ENCODE measurements at regions not wholly inside any gene's neighbourhood (a gene's known extent, or its start where the extent isn't known, plus 50 kb on each side); places are given as distances from the start of the nearest gene placed in this dataset.

- DNase-seq, result no peak
These were observed 134.5 kb downstream of the PALM2AKAP2 start for GRCh38 chr9:109914280-109915027.

DNA sequence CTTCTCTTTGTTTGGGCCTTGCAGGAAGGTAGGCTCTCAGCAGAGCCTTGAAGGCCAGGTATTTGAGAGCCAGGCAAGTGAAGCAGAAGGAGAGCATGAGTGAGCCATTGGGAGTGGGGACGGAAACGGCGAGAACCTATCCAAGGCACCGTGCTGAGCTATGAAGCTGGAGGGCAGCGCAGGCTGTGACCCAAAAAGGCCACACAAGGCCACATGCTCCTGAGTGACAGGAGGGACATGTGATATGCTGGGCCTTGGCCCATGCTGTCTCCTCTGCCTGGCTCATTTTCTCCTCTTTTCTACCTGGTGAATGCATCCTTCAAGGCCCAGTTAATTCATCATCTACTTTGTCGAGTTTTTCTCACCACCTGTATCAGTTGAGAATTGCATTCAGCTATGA, 136.3 kb downstream of the PALM2AKAP2 start:
- no peak for DNase-seq

- no peak for DNase-seq
These were observed 138.6 kb downstream of the PALM2AKAP2 start for GRCh38 chr9:109918339-109919163.

DNA sequence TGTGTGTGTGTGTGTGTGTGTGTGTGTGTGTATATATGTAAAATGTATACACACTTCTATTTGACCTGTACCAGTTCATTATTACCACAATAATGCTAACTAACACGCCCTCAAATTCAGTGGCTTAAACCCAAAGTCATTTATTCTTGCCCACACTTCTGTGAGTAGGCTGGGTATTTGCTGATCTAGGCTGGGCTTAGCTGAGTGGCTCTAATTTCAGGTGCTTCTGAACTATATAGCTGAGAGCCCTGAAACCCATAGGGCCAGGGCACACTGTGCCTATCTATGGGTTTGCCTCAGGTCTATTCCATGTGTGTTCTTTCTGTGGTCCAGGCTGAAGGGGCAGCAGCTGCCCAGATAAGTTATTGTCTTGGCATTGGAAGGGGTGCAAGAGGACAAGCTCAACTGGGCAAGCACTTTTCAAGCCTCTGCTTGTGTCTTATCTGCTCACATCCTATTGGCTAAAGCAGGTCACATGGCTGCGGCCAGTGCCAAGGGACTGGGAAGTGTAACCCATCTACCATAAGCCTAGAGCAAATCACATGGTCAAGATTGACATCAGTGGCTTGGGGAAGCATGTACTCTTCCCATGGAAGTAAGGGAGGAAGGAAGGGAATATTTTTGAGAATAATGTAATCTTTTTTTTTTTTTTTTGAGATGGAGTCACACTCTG, 139.9 kb downstream of the PALM2AKAP2 start:
- no peak for DNase-seq

DNA sequence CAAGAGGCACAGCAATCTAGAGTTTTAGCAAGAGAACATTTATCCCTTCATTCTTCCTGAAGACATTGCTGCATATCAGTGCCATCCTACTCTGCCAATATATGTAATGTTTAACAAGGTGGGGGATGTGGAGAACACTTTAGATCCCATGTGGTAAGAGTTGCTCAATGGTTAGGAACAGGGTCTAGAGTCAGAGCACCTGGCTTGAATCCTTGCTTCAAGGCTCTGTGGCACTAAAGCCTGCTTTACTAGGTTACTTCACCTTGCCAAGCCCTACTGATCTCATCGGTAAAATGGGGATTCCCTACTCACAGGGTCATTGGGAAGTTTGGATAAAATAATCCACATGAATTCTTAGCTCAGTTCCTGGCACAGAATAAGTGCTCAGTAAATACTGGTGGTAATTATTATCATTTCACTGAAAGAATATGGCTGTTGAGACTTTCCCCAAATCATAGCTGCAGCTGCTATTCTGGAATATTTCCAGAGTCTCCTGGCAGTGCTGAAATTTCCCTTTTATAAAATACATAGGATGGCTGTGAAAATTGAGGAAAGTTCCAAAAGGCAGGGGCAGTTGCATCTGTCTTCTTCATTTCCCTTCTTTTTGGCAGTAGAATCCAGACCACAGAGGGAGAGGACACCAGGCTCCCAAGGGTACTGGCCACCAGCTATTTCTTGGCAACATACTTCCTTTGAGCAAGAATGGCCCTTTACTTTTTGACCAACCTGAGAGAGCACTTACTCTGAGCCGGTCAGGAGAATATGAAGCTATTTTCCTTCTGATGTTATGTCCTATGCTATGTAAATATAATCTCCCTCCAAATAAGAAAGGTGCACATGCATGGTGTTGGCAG, 142.8 kb downstream of the PALM2AKAP2 start:
- no peak for DNase-seq

- no peak for DNase-seq
These were observed 143.4 kb downstream of the PALM2AKAP2 start for GRCh38 chr9:109923471-109923760.

GRCh38 chr9:109923806-109924205, 143.8 kb downstream of the PALM2AKAP2 start:
- no peak for DNase-seq

GRCh38 chr9:109925799-109926198, 145.8 kb downstream of the PALM2AKAP2 start:
- no peak for DNase-seq

- DNase-seq, result no peak
These were observed 146.4 kb downstream of the PALM2AKAP2 start for GRCh38 chr9:109926421-109926869.

- no peak for DNase-seq
These were observed 151.6 kb downstream of the PALM2AKAP2 start for GRCh38 chr9:109931623-109932022.

DNA sequence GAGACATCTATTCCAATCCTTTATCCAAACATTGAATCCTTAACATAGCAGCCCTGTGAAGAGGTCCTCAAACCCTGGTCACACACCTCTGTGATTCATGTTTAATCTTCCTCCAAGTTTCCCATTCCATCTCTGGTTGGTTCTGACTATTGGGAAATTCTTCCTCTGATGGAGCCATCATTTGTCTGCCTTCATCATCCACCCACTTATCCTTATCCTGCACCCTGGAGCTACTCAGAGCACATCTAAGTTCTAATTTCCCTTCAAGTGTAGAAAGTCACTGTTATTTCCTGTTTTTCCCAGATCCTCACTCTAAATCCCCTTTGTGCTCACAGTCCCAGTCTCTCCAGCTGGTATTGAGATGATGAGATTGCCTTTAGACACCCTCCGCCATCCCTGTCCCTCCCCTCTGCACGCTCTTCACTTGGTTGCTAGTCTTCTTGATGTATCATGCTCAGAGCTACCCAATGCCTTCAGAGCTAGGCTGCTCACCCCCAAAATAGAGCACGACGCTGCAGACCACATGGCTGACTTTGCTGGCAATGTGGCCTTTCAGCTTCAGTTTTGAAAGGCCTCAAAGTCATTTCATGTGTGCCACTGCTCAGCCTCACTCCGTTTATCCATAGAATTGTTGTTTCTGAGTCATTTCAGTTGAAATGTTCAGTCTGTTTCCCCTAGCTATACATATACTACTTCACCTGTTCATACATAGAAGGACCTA, 154.3 kb downstream of the PALM2AKAP2 start:
- no peak for DNase-seq

DNA sequence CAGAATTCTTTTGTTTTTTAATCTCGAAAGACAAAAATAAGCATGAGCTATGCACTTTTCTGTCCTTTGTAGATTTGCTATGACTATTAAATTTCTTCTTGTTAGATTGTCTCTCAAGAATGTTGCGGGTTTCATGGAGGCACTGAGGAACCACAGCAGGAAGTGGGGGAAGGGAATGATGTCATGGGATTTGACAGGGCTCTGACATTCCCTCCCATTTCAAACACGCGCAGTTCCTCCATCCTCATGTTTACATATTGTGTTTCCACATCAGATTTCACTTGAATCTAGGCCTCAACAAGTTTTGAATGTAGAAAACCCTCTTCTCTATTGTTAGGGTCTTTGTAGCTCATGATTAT, 154.8 kb downstream of the PALM2AKAP2 start:
- DNase-seq, result no peak

GRCh38 chr9:109935406-109936087, 155.5 kb downstream of the PALM2AKAP2 start:
- DNase-seq, result no peak

GRCh38 chr9:109937861-109938453, 158.0 kb downstream of the PALM2AKAP2 start:
- no peak for DNase-seq

- DNase-seq, result no peak
These were observed 159.8 kb downstream of the PALM2AKAP2 start for GRCh38 chr9:109939698-109940342.

DNA sequence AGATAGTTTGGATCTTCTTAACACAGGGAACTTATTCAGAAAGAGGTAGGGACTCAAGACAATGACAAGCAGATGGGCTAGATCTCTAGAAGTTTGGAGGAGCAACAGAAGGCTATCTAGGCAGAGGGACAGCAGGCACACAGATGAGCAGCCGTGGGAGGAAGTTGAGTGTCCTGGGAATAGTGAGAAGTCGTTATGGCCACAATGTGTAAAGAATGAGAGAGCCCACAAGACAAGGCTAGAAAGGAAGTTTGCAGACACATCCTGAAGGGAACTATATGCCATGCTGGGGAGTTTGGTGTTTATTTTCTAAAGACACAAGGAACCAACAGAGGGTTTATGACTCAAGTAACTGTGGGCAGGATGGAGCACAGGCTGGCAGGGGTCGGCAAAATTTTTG, 160.6 kb downstream of the PALM2AKAP2 start:
- DNase-seq, result no peak

DNA sequence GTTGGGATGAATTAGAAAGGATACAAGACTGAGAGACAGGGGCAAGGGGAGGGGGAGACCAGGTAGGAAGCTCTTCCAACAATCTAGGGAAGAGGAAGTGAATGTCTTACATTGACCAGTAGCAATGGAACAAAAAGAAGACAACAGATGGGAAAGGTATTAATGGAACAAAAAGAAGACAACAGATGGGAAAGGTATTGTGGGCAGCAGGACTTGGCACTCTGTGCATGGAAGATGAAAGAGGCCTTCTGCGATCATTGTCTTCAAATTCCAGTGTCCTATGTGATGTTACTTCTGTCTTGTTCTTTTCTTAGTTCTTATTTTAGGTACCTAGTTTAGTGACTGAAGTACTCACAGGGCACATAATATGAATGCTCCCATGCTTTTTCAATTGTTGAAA, 161.8 kb downstream of the PALM2AKAP2 start:
- DNase-seq, result no peak

- DNase-seq, result no peak
These were observed 165.6 kb downstream of the PALM2AKAP2 start for GRCh38 chr9:109945573-109945972.

GRCh38 chr9:109948453-109948852, 168.5 kb downstream of the PALM2AKAP2 start:
- no peak for DNase-seq

DNA sequence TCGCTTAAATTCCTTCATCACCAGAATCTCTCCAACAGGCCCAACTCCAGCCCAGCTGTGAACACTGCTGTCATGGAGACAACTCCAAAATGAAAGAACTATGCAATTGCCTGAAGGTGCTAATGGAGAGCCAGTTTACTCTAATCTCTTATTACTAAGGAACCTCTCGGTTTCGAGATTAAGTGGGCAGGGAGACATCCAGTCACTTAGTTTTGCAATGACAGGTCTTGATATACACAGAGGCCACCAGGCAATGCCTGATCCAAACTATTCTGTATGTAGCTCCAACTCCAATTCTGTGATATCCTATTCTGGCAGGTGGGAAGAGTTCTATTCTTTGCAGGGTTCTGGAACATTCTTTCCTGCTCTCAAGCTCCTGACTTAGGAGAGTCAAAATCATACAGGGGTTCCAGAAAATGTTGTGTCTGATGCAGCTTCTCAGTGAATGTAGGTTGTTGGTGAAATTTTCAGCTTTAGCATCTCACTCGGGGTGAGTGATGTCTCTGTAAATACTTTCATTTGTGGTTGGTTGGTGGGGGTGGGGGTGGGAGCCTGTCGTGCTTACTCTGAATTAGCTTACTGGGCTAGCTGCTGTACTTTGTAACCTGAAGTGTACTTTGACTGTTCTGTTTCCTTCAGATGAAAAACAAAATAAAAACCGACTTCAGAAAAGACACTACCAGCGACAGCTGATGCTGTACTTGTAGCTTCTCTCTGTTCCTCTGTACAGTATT, 170.9 kb downstream of the PALM2AKAP2 start:
- no peak for DNase-seq
